ENCODE measurements at regions not wholly inside any gene's neighbourhood (a gene's known extent, or its start where the extent isn't known, plus 50 kb on each side); places are given as distances from the start of the nearest gene placed in this dataset.
"Not testable (repeated sequence)": the region's sequence is repeated elsewhere in the genome, so short reads cannot be mapped to it uniquely, and the experiment has no call there.

DNA sequence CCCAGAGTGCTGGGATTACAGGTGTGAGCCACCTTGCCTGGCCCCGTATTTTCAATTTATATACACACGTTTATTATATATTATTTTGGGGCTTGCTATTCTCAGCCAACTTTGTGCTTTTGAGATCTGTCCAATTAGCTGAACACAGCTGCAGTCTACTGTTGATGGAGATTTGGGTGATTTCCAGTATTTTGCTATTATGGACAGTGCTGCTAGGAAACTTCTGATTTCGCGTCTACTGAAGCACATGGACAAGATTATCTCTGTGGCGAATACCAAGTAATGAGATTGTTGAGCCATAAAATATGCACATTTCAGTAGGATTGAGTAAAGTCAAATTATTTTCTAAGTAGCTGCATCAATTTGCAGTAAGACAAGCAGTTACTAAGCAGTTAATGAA, 1731.2 kb upstream of the CDH6 start:
- Histone ChIP-seq H3K4me3 (ENCODE audit: low read depth, low read length, poor library complexity, severe bottlenecking) (no peak overlapping the region), H4K20me1 (ENCODE audit: insufficient read depth, low read length) (no peaks in the 10 kb centered on the region), H2AFZ (ENCODE audit: low read length) (no peak overlapping the region), H3K4me2 (ENCODE audit: low read length) (no peak overlapping the region), H3K36me3 (ENCODE audit: insufficient read depth, low read length) (no peaks in the 10 kb centered on the region), H3K9me3 (ENCODE audit: low read length) (no peaks in the 10 kb centered on the region), H3K4me1 (ENCODE audit: insufficient read depth, low read length, poor library complexity, severe bottlenecking) (no peaks in the 10 kb centered on the region), H3K9me2 (ENCODE audit: insufficient read depth, low read length) (no peaks in the 10 kb centered on the region), H3K79me2 (ENCODE audit: insufficient read depth, low read depth, low read length) (no peaks in the 10 kb centered on the region), H3K27ac (ENCODE audit: low read depth, low read length, poor library complexity, severe bottlenecking) (no peak overlapping the region)
- ChIA-PET POLR2A (interaction anchor here (0.6 to 0.7 kb wide), 2 partner anchors 204 to 776 kb away, joined by 3 to 6 read pairs; no protein-coding TSS in a partner anchor), CTCF (ENCODE audit: unreplicated experiment) (no interaction called here)
- no peak for DNase-seq (ENCODE audit: low spot score)
- intact Hi-C loops (cut with micrococcal nuclease; ENCODE audit: unreplicated experiment): no loop called here
- BruUV-seq (replicated peaks): no TSS peak
- TF ChIP-seq, protein P1, sequence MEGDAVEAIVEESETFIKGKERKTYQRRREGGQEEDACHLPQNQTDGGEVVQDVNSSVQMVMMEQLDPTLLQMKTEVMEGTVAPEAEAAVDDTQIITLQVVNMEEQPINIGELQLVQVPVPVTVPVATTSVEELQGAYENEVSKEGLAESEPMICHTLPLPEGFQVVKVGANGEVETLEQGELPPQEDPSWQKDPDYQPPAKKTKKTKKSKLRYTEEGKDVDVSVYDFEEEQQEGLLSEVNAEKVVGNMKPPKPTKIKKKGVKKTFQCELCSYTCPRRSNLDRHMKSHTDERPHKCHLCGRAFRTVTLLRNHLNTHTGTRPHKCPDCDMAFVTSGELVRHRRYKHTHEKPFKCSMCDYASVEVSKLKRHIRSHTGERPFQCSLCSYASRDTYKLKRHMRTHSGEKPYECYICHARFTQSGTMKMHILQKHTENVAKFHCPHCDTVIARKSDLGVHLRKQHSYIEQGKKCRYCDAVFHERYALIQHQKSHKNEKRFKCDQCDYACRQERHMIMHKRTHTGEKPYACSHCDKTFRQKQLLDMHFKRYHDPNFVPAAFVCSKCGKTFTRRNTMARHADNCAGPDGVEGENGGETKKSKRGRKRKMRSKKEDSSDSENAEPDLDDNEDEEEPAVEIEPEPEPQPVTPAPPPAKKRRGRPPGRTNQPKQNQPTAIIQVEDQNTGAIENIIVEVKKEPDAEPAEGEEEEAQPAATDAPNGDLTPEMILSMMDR (conservative IDR thresholded peaks at IDR 0.05; ENCODE audit: low read length): no peak
- TF ChIP-seq EZH2phosphoT487 (IDR thresholded peaks at IDR 0.05; ENCODE audit: borderline replicate concordance, low read depth, low read length): no peak

DNA sequence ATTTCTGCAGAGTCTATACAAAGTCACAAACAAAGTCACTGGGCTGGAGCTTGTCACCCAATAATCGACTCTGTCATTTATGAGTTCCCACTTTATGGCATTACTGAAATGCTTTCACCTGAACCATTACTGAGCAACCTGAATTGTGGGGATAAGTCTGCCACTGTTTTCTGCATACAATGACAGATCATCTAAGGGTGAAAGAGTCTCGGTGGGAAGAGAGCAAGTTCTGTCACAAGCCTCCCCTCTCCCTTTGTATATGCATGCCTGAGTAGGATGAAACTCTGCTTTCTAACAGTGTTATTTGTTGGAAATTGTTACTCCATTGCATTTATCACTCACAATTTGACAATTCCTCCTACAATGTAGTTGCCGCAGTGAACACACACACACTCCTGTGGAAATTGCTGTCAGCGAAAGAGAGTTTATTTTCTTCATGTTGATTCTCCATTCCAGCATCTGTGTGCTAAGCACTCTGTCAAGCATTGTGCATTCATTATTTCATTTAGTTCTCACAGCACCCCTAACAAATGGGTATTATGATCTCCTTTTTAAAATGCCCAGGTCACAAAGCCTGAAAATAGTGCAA, 1732.4 kb upstream of the CDH6 start:
- H3K4me2 ChIP-seq (ENCODE audit: low read length): no peak overlapping the region
- CTCF ChIA-PET (ENCODE audit: unreplicated experiment): no interaction called here
- no TSS peak for BruUV-seq (replicated peaks)
- no peaks in the 10 kb centered on the region for H3K36me3 ChIP-seq (ENCODE audit: insufficient read depth, low read length)
- H3K4me3 ChIP-seq (ENCODE audit: low read depth, low read length, poor library complexity, severe bottlenecking): no peak overlapping the region
- no peaks in the 10 kb centered on the region for H4K20me1 ChIP-seq (ENCODE audit: insufficient read depth, low read length)
- no peaks in the 10 kb centered on the region for H3K79me2 ChIP-seq (ENCODE audit: insufficient read depth, low read depth, low read length)
- H2AFZ ChIP-seq (ENCODE audit: low read length): no peak overlapping the region
- no peaks in the 10 kb centered on the region for H3K9me3 ChIP-seq (ENCODE audit: low read length)
- H3K4me1 ChIP-seq (ENCODE audit: insufficient read depth, low read length, poor library complexity, severe bottlenecking): no peaks in the 10 kb centered on the region
- intact Hi-C loops (cut with micrococcal nuclease; ENCODE audit: unreplicated experiment): no loop called here
- no peaks in the 10 kb centered on the region for H3K9me2 ChIP-seq (ENCODE audit: insufficient read depth, low read length)
- H3K27ac ChIP-seq (ENCODE audit: low read depth, low read length, poor library complexity, severe bottlenecking): no peak overlapping the region
- POLR2A ChIA-PET: interaction anchor here (0.7 kb wide), 1 partner anchor 227 kb away, joined by 4 read pairs; no protein-coding TSS in a partner anchor
- DNase-seq (ENCODE audit: low spot score): no peak
- no peak for TF ChIP-seq EZH2phosphoT487 (IDR thresholded peaks at IDR 0.05; ENCODE audit: borderline replicate concordance, low read depth, low read length)
- TF ChIP-seq, protein P1 (conservative IDR thresholded peaks at IDR 0.05; ENCODE audit: low read length): no peak

DNA sequence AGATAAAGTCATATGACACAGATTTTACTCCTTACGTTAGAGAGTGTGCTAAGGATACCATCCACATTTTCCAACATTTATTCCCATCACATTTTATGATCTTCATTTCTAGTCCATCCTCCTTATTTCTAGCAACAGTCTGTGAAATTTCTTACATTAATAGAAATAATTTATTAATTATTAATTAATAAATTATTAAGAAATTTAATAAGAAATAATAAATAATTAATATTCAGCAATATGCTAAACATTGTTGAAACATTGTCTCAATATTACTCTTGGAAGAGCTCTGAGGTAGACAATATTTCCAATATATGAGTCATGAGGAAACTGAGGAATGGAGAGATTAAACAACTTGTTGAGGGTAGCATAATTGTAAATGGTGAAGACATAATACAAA, 1742.5 kb upstream of the CDH6 start:
- H3K4me2 ChIP-seq (ENCODE audit: low read length); H3K9me2 ChIP-seq (ENCODE audit: insufficient read depth, low read length); CTCF ChIA-PET (ENCODE audit: unreplicated experiment); H3K79me2 ChIP-seq (ENCODE audit: insufficient read depth, low read depth, low read length); POLR2A ChIA-PET; H3K36me3 ChIP-seq (ENCODE audit: insufficient read depth, low read length); DNase-seq (ENCODE audit: low spot score); intact Hi-C loops (cut with micrococcal nuclease; ENCODE audit: unreplicated experiment); BruUV-seq (replicated peaks); H3K27ac ChIP-seq (ENCODE audit: low read depth, low read length, poor library complexity, severe bottlenecking); H4K20me1 ChIP-seq (ENCODE audit: insufficient read depth, low read length); H3K4me3 ChIP-seq (ENCODE audit: low read depth, low read length, poor library complexity, severe bottlenecking); H3K9me3 ChIP-seq (ENCODE audit: low read length); H3K4me1 ChIP-seq (ENCODE audit: insufficient read depth, low read length, poor library complexity, severe bottlenecking); H2AFZ ChIP-seq (ENCODE audit: low read length): not testable (repeated sequence)

Data from OCI-LY7 (cell line).